ENCODE measurements at regions not wholly inside any gene's neighbourhood (a gene's known extent, or its start where the extent isn't known, plus 50 kb on each side); places are given as distances from the start of the nearest gene placed in this dataset.

DNA sequence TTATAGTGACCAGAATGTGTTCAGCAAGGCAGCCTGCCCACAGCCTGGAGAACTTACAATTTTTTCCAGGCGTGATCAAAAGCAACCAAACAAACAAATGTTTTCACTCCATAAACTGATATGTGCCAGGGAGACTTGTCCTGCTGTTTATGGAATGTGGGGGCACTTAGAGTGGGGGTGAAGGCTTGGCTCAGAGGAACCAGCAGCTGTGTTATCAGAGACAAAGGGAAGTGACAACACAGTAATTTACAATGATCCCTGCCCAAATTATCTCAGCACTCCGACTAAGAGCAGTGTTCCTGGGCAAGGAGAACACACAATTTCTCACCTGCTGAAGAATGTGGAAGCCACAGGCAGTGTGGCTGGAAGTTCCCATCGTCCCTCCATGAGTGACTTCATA lies 429.1 kb upstream of the IRX4 start:
- H3K9me3 ChIP-seq = no peaks in the 10 kb centered on the region
- no peak for ATAC-seq (ENCODE audit: insufficient number of reproducible peaks, low FRiP score, low read depth)

DNA sequence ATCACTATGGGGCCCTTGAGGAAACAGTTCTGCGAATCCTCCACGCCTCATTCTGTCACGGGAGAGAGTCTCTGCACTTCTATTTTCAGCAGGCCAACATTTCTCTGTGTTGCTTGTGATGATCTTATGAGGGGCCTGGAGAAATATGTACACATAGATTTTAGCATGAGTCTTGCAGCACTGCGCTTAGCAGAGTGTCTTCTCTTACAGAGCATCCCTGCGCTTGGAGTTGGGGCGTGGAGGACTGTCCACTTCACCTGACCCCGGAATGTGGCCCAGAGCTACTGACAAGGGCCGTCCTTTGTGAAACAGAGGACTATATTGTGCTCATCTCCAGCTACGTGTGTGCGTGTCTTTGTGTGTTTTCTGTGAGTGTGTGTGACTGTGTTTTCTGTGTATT lies 428.2 kb upstream of the IRX4 start:
- ATAC-seq (ENCODE audit: insufficient number of reproducible peaks, low FRiP score, low read depth) (no peak), DNase-seq (ENCODE audit: low spot score) (no peak)
- no peaks in the 10 kb centered on the region for H3K27me3 ChIP-seq (replicated peaks; ENCODE audit: insufficient read depth)
- no peak overlapping the region for H3K27ac ChIP-seq
- H3K4me1 ChIP-seq (ENCODE audit: control insufficient read depth in 1 of 2, low read depth in 2 of 2) = no peaks in the 10 kb centered on the region
- no peaks in the 10 kb centered on the region for H3K36me3 ChIP-seq
- no peaks in the 10 kb centered on the region for H3K9me3 ChIP-seq
- TF ChIP-seq, protein P1, sequence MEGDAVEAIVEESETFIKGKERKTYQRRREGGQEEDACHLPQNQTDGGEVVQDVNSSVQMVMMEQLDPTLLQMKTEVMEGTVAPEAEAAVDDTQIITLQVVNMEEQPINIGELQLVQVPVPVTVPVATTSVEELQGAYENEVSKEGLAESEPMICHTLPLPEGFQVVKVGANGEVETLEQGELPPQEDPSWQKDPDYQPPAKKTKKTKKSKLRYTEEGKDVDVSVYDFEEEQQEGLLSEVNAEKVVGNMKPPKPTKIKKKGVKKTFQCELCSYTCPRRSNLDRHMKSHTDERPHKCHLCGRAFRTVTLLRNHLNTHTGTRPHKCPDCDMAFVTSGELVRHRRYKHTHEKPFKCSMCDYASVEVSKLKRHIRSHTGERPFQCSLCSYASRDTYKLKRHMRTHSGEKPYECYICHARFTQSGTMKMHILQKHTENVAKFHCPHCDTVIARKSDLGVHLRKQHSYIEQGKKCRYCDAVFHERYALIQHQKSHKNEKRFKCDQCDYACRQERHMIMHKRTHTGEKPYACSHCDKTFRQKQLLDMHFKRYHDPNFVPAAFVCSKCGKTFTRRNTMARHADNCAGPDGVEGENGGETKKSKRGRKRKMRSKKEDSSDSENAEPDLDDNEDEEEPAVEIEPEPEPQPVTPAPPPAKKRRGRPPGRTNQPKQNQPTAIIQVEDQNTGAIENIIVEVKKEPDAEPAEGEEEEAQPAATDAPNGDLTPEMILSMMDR (IDR thresholded peaks at IDR 0.05) = no peak
- no peak overlapping the region for H3K4me3 ChIP-seq

More for the DNA sequence above, 429.1 kb upstream of the IRX4 start:
- Histone ChIP-seq H3K27ac (no peak overlapping the region), H3K36me3 (no peaks in the 10 kb centered on the region), H3K27me3 (replicated peaks; ENCODE audit: insufficient read depth) (no peaks in the 10 kb centered on the region), H3K4me3 (no peak overlapping the region), H3K4me1 (ENCODE audit: control insufficient read depth in 1 of 2, low read depth in 2 of 2) (no peaks in the 10 kb centered on the region)
- TF ChIP-seq, protein P1 (IDR thresholded peaks at IDR 0.05) = no peak
- no peak for DNase-seq (ENCODE audit: low spot score)

DNA sequence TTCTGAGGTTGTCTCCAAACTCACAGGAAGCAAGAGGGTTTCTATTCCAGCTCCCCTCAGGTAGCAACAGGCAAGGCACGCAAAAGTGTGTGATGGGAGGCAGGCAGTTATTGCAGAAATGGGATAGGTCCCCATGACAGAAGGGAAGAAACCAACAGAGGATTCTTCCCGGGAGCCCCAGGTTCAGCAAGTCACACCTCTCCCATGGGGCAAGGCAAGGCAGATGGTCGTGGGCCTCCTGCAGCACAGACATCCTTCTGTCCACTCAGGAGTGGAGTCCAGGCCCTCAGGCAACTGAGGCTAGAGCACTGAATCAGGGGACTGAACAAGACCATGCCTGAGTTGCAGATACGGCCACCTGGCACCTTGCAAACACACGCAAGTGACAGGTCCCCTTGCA lies 424.9 kb upstream of the IRX4 start:
- TF ChIP-seq, protein P1 (IDR thresholded peaks at IDR 0.05) = no peak
- H3K36me3 ChIP-seq = no peaks in the 10 kb centered on the region
- no peak for DNase-seq (ENCODE audit: low spot score)
- no peaks in the 10 kb centered on the region for H3K4me1 ChIP-seq (ENCODE audit: control insufficient read depth in 1 of 2, low read depth in 2 of 2)
- no peaks in the 10 kb centered on the region for H3K9me3 ChIP-seq
- H3K4me3 ChIP-seq = no peak overlapping the region
- no peaks in the 10 kb centered on the region for H3K27me3 ChIP-seq (replicated peaks; ENCODE audit: insufficient read depth)
- no peak for ATAC-seq (ENCODE audit: insufficient number of reproducible peaks, low FRiP score, low read depth)
- no peak overlapping the region for H3K27ac ChIP-seq

DNA sequence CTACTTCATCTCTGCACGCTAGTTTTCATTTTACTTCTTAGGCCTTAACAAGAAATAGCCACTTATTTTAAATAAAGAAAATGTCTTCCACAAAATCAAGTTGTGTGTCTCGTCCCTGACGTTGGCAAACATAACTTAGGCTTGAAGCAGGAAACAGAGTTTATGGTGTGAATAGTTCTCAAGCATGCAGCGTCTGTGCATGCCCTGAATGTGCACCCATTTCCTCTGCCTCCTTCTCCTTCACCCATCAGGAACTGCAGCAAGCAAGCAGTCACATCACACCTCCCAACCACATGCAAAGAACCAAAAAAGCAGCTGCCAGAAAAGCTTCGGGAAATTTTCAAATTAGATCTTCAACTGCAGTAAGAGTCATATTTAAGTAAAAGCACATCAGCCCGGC lies 424.0 kb upstream of the IRX4 start:
- ATAC-seq (ENCODE audit: insufficient number of reproducible peaks, low FRiP score, low read depth) (no peak), DNase-seq (ENCODE audit: low spot score) (no peak)
- H3K9me3 ChIP-seq = no peaks in the 10 kb centered on the region
- H3K36me3 ChIP-seq = no peaks in the 10 kb centered on the region
- H3K27me3 ChIP-seq (replicated peaks; ENCODE audit: insufficient read depth) = no peaks in the 10 kb centered on the region
- H3K4me3 ChIP-seq = no peak overlapping the region
- H3K27ac ChIP-seq = no peak overlapping the region
- H3K4me1 ChIP-seq (ENCODE audit: control insufficient read depth in 1 of 2, low read depth in 2 of 2) = no peaks in the 10 kb centered on the region
- TF ChIP-seq, protein P1 (IDR thresholded peaks at IDR 0.05) = no peak

DNA sequence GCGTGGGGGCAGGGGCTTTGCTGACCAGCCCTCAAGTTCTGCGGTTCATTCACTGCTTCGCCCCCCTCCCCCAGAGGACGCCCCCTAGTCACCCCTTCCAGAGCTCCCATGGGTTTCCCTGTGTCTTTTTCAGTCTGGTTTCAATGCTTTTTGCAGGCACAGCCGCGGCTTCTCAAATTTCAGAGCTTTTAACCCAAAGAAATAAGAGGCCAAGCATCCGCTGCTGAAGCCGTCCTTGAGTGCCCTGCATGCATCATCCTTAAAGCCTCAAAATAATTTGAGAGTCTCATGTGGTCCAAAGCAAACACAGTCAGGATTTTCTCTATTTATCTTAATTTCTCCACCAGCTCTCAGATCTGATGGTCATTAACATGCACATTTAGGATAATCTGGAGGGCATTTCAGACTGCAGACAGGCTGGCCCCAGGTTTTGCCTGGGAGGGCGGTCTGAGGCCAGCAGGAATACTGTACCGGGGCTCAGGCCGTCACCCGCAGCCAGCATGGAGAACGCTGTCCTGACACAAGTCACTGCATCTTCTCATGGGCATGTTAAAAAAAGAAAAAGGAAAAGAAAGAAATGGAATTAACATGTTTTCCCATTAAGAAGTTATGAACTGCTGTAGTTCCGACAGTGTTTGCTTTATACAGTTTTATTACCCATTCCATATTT lies 420.8 kb upstream of the IRX4 start:
- Histone ChIP-seq H3K36me3 (no peaks in the 10 kb centered on the region), H3K27me3 (replicated peaks; ENCODE audit: insufficient read depth) (no peaks in the 10 kb centered on the region), H3K27ac (no peak overlapping the region), H3K4me1 (ENCODE audit: control insufficient read depth in 1 of 2, low read depth in 2 of 2) (no peaks in the 10 kb centered on the region), H3K9me3 (no peaks in the 10 kb centered on the region), H3K4me3 (no peak overlapping the region)
- DNase-seq (ENCODE audit: low spot score) (no peak), ATAC-seq (ENCODE audit: insufficient number of reproducible peaks, low FRiP score, low read depth) (no peak)
- TF ChIP-seq, protein P1 (IDR thresholded peaks at IDR 0.05) = no peak
